ENCODE measurements at regions not wholly inside any gene's neighbourhood (a gene's known extent, or its start where the extent isn't known, plus 50 kb on each side); places are given as distances from the start of the nearest gene placed in this dataset.

- no peaks in the 10 kb centered on the region for H4K20me1 ChIP-seq (ENCODE audit: low read depth, low read length)
- no peak overlapping the region for H2AFZ ChIP-seq (ENCODE audit: low read depth, low read length, severe bottlenecking)
- H3K9me2 ChIP-seq (replicated peaks; ENCODE audit: insufficient read depth, low read length) = no peaks in the 10 kb centered on the region
- H3K4me3 ChIP-seq (ENCODE audit: insufficient read depth, low read length, poor library complexity, severe bottlenecking) = no peak overlapping the region
- H3F3A ChIP-seq (ENCODE audit: insufficient read depth) = no peaks in the 10 kb centered on the region
- TF ChIP-seq EZH2phosphoT487 (conservative IDR thresholded peaks at IDR 0.05; ENCODE audit: low read length) = no peak
- TF ChIP-seq CTCF (IDR thresholded peaks at IDR 0.05; ENCODE audit: insufficient read depth, low read length, poor library complexity, severe bottlenecking) = no peak
- H3K36me3 ChIP-seq (ENCODE audit: low read length) = no peaks in the 10 kb centered on the region
- H3K4me2 ChIP-seq (ENCODE audit: low read depth, low read length, poor library complexity, severe bottlenecking) = no peak overlapping the region
- no peak overlapping the region for H3K9ac ChIP-seq (ENCODE audit: low read length)
- H3K9me3 ChIP-seq (ENCODE audit: insufficient read depth, low read length) = no peaks in the 10 kb centered on the region
- no peaks in the 10 kb centered on the region for H3K27me3 ChIP-seq (ENCODE audit: low read length)
- no peak overlapping the region for H3K27ac ChIP-seq (ENCODE audit: low read depth, low read length)
- no peaks in the 10 kb centered on the region for H3K79me2 ChIP-seq (ENCODE audit: insufficient read depth, low read length)
These were observed 143.8 kb downstream of the GPAT3 start for GRCh38 chr4:83679692-83680091.

- TF ChIP-seq EZH2phosphoT487 (conservative IDR thresholded peaks at IDR 0.05; ENCODE audit: low read length) (no peak), CTCF (IDR thresholded peaks at IDR 0.05; ENCODE audit: insufficient read depth, low read length, poor library complexity, severe bottlenecking) (no peak)
- no peaks in the 10 kb centered on the region for H3K79me2 ChIP-seq (ENCODE audit: insufficient read depth, low read length)
- H3K36me3 ChIP-seq (ENCODE audit: low read length) = no peaks in the 10 kb centered on the region
- no peaks in the 10 kb centered on the region for H3F3A ChIP-seq (ENCODE audit: insufficient read depth)
- no peaks in the 10 kb centered on the region for H3K9me2 ChIP-seq (replicated peaks; ENCODE audit: insufficient read depth, low read length)
- H2AFZ ChIP-seq (ENCODE audit: low read depth, low read length, severe bottlenecking) = no peak overlapping the region
- H3K9me3 ChIP-seq (ENCODE audit: insufficient read depth, low read length) = no peaks in the 10 kb centered on the region
- H3K27ac ChIP-seq (ENCODE audit: low read depth, low read length) = no peak overlapping the region
- no peaks in the 10 kb centered on the region for H3K27me3 ChIP-seq (ENCODE audit: low read length)
- no peak overlapping the region for H3K4me2 ChIP-seq (ENCODE audit: low read depth, low read length, poor library complexity, severe bottlenecking)
- no peak overlapping the region for H3K4me3 ChIP-seq (ENCODE audit: insufficient read depth, low read length, poor library complexity, severe bottlenecking)
- no peaks in the 10 kb centered on the region for H4K20me1 ChIP-seq (ENCODE audit: low read depth, low read length)
- no peak overlapping the region for H3K9ac ChIP-seq (ENCODE audit: low read length)
These were observed 143.3 kb downstream of the GPAT3 start for GRCh38 chr4:83679254-83679653.

- Histone ChIP-seq H3K27me3 (ENCODE audit: low read length) (no peaks in the 10 kb centered on the region), H3K27ac (ENCODE audit: low read depth, low read length) (no peak overlapping the region), H2AFZ (ENCODE audit: low read depth, low read length, severe bottlenecking) (no peak overlapping the region), H3K9me2 (replicated peaks; ENCODE audit: insufficient read depth, low read length) (no peaks in the 10 kb centered on the region), H3K36me3 (ENCODE audit: low read length) (no peaks in the 10 kb centered on the region), H3K9ac (ENCODE audit: low read length) (no peak overlapping the region), H3F3A (ENCODE audit: insufficient read depth) (no peaks in the 10 kb centered on the region), H3K79me2 (ENCODE audit: insufficient read depth, low read length) (no peaks in the 10 kb centered on the region), H4K20me1 (ENCODE audit: low read depth, low read length) (no peaks in the 10 kb centered on the region), H3K4me2 (ENCODE audit: low read depth, low read length, poor library complexity, severe bottlenecking) (no peak overlapping the region), H3K9me3 (ENCODE audit: insufficient read depth, low read length) (no peaks in the 10 kb centered on the region), H3K4me3 (ENCODE audit: insufficient read depth, low read length, poor library complexity, severe bottlenecking) (no peak overlapping the region)
- TF ChIP-seq EZH2phosphoT487 (conservative IDR thresholded peaks at IDR 0.05; ENCODE audit: low read length) (no peak), CTCF (IDR thresholded peaks at IDR 0.05; ENCODE audit: insufficient read depth, low read length, poor library complexity, severe bottlenecking) (no peak)
These were observed 141.7 kb downstream of the GPAT3 start for GRCh38 chr4:83677656-83678055.

Measured in SU-DHL-6 (cell line).